ENCODE measurements at regions not wholly inside any gene's neighbourhood (a gene's known extent, or its start where the extent isn't known, plus 50 kb on each side); places are given as distances from the start of the nearest gene placed in this dataset.

DNA sequence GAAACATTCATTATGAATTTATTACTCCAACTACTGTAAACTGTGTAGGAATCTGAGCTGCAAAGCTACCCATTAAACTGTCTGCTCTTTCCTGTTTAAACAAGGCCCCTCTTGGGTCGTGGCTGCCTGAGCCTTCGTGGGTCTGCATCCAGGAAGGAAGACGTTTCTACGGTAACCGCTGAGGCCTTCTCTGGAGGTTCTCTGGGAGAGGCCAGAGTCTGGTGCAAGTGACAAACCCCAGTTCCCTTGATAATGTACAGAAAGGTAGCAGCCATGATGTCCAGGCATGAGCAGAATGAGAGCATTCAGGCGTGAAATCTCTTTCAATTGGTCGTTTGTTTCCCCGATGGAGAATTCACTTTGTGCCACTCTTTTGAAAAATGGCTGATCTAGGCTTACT lies 350.2 kb downstream of the PLPP3 start:
- DNase-seq, result no peak
- Histone ChIP-seq H3K4me3 (ENCODE audit: low read depth, low read length) (no peak overlapping the region), H3K27me3 (replicated peaks) (no peaks in the 10 kb centered on the region), H3K36me3 (replicated peaks) (no peaks in the 10 kb centered on the region), H3K27ac (no peak overlapping the region)
- TF ChIP-seq, protein P1, sequence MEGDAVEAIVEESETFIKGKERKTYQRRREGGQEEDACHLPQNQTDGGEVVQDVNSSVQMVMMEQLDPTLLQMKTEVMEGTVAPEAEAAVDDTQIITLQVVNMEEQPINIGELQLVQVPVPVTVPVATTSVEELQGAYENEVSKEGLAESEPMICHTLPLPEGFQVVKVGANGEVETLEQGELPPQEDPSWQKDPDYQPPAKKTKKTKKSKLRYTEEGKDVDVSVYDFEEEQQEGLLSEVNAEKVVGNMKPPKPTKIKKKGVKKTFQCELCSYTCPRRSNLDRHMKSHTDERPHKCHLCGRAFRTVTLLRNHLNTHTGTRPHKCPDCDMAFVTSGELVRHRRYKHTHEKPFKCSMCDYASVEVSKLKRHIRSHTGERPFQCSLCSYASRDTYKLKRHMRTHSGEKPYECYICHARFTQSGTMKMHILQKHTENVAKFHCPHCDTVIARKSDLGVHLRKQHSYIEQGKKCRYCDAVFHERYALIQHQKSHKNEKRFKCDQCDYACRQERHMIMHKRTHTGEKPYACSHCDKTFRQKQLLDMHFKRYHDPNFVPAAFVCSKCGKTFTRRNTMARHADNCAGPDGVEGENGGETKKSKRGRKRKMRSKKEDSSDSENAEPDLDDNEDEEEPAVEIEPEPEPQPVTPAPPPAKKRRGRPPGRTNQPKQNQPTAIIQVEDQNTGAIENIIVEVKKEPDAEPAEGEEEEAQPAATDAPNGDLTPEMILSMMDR (IDR thresholded peaks at IDR 0.05; ENCODE audit: low read depth, low read length, missing control alignments), result no peak
- in situ Hi-C loops (cut with HindIII; ENCODE audit: low pct_ligation_motif_present, low sequenced_read_pairs), result no loop called here

DNA sequence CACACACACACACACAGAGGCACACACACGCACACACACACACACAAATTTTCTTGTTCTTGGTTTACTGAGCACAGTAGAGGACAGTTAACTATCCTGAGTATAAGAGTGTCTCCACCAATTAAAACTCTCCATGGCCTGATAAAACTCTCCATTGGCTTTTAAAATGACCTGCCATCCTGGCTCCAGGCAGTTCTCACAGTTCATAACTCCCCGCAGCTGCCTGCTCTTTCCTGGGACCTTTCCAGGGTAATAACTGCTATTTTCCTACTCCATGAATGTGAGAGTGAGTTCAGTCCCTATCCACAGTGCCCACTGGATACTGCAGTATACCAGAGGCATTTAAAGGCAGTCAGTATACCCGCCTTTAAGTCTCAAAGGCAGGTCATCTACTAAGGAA lies 351.5 kb downstream of the PLPP3 start:
- no peaks in the 10 kb centered on the region for H3K27me3 ChIP-seq (replicated peaks)
- no peak overlapping the region for H3K27ac ChIP-seq
- TF ChIP-seq, protein P1 (IDR thresholded peaks at IDR 0.05; ENCODE audit: low read depth, low read length, missing control alignments), result no peak
- no peak for DNase-seq
- in situ Hi-C loops (cut with HindIII; ENCODE audit: low pct_ligation_motif_present, low sequenced_read_pairs), result no loop called here
- H3K4me3 ChIP-seq (ENCODE audit: low read depth, low read length), result no peak overlapping the region
- no peaks in the 10 kb centered on the region for H3K36me3 ChIP-seq (replicated peaks)

DNA sequence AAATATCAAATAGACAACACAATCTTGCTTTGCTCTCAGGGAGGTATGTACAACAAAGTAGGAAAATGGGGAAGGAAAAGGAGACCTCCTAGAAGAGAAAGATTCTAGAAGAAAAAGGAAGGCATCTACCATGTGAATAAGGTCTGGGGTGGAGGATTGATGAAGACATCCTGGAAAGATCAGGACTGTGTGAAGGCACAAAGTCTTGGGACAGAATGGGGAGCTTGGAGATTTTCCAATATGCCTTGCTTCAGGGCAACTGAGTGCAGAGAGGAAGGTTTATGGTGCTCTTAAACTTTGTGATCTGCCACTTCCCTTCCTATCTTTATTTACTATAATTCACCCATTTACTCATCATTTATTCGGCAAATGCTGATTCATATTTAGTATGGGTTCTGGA lies 352.0 kb downstream of the PLPP3 start:
- in situ Hi-C loops (cut with HindIII; ENCODE audit: low pct_ligation_motif_present, low sequenced_read_pairs), result no loop called here
- no peak for DNase-seq
- Histone ChIP-seq H3K27ac (no peak overlapping the region), H3K4me3 (ENCODE audit: low read depth, low read length) (no peak overlapping the region), H3K27me3 (replicated peaks) (no peaks in the 10 kb centered on the region), H3K36me3 (replicated peaks) (no peaks in the 10 kb centered on the region)
- TF ChIP-seq, protein P1 (IDR thresholded peaks at IDR 0.05; ENCODE audit: low read depth, low read length, missing control alignments), result no peak

DNA sequence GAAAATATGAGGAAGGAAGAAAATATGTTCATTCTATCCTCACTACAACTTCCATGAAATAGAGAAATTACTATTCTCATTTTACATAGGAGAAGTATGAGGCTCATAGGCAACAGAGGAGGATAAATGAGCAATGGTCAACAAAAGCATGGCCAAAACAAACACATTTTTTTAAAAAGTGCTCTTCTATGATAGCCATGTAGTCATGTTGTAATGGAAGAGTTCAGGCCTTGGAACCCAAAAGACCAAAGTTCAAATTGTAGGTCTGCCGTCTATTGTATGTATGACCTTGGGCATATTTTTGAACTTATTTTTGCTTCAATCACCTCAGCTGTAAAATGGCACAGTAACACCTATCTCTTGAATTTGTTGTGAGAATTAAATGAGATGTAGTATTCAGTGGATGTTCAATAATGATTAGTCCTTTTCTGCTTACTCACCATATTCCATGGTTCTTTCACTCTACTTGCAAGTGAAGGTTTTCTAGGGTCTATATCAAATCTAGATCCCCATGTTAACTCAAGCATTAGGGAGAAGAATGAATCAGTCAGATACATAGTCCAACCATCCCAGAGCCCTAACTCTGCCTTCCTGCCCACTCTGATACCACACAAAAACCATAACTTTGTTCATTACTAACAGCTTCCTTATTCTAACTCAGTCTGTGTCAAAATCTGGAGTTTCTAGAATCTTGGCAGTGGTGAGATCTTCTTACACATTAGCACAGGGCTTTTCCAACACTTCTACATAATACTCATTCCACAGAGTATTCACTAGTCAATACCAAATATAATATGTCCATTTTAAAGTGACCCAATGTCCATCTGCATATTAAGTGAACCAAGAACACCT lies 353.2 kb downstream of the PLPP3 start:
- TF ChIP-seq, protein P1 (IDR thresholded peaks at IDR 0.05; ENCODE audit: low read depth, low read length, missing control alignments), result no peak
- in situ Hi-C loops (cut with HindIII; ENCODE audit: low pct_ligation_motif_present, low sequenced_read_pairs), result no loop called here

DNA sequence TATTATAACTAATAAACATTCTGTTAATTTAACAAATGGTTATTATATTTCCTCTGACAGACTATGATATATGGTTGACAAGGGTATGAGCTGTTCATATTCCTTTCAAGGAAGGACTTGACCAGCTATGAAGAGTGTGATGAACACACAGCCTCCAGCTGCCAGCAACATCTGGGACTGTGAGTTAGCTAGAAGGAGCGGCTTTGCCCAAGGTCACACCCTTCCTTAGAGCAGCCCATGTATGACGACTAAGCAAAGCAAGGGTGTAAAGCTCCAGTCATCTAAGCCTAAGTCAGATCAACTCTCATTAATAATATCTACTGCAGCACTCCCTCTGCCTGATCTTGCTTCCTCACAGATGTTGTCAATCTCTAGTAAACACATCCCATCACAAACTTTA lies 355.4 kb downstream of the PLPP3 start:
- Histone ChIP-seq H3K27me3 (replicated peaks) (no peaks in the 10 kb centered on the region), H3K36me3 (replicated peaks) (no peaks in the 10 kb centered on the region), H3K27ac (no peak overlapping the region), H3K4me3 (ENCODE audit: low read depth, low read length) (no peak overlapping the region)
- no peak for DNase-seq
- TF ChIP-seq, protein P1 (IDR thresholded peaks at IDR 0.05; ENCODE audit: low read depth, low read length, missing control alignments), result no peak
- in situ Hi-C loops (cut with HindIII; ENCODE audit: low pct_ligation_motif_present, low sequenced_read_pairs), result no loop called here

More for the DNA sequence above, 353.2 kb downstream of the PLPP3 start:
- no peaks in the 10 kb centered on the region for H3K36me3 ChIP-seq (replicated peaks)
- H3K27ac ChIP-seq, result no peak overlapping the region
- no peak for DNase-seq
- H3K4me3 ChIP-seq (ENCODE audit: low read depth, low read length), result no peak overlapping the region
- H3K27me3 ChIP-seq (replicated peaks), result no peaks in the 10 kb centered on the region
